SK-N-SH treated with all-trans-retinoic acid at 6 μM for 48 hours (cell line): ENCODE measurements at regions not wholly inside any gene's neighbourhood (a gene's known extent, or its start where the extent isn't known, plus 50 kb on each side); places are given as distances from the start of the nearest gene placed in this dataset.

ENCODE experiments used
- BACH2 ChIP-seq: fragments of 250-450 bp; sonication (Bioruptor Pico); IDR thresholded peaks from 2 replicates; pipeline ENCODE4 v1.9.0; 2021; ENCODE audit warnings: mild to moderate bottlenecking, borderline replicate concordance
- CSDC2 ChIP-seq: fragments of 250-450 bp; sonication (Bioruptor Pico); IDR thresholded peaks from 2 replicates; pipeline ENCODE4 v1.5.0; 2020; ENCODE audit warnings: mild to moderate bottlenecking, moderate library complexity
- ESRRG ChIP-seq: fragments of 250-450 bp; sonication (Bioruptor Pico); IDR thresholded peaks from 2 replicates; pipeline ENCODE4 v1.6.1; 2021; ENCODE audit warnings: mild to moderate bottlenecking
- ISL1 ChIP-seq: fragments of 250-450 bp; sonication (Bioruptor Pico); IDR thresholded peaks from 2 replicates; pipeline ENCODE4 v2.1.2; 2022; ENCODE audit warnings: mild to moderate bottlenecking, moderate library complexity
- OSR1 ChIP-seq: fragments of 250-450 bp; sonication (Bioruptor Pico); IDR thresholded peaks from 2 replicates; pipeline ENCODE4 v1.8.0; 2022; ENCODE audit warnings: moderate library complexity, mild to moderate bottlenecking, inconsistent platforms
- RARB ChIP-seq: fragments of 250-450 bp; sonication (Bioruptor Pico); IDR thresholded peaks from 2 replicates; pipeline ENCODE4 v1.8.0; 2021; ENCODE audit warnings: mild to moderate bottlenecking, moderate library complexity
- TOX ChIP-seq: fragments of 250-450 bp; sonication (Bioruptor Pico); IDR thresholded peaks from 2 replicates; pipeline ENCODE4 v1.8.0; 2021; ENCODE audit warnings: mild to moderate bottlenecking, moderate library complexity, borderline replicate concordance
- ZFP3 ChIP-seq: fragments of 250-450 bp; sonication (Bioruptor Pico); IDR thresholded peaks from 2 replicates; pipeline ENCODE4 v1.5.0; 2020; ENCODE audit warnings: mild to moderate bottlenecking, moderate library complexity
- ZFP30 ChIP-seq: fragments of 450-650 bp; formaldehyde crosslinking; IDR thresholded peaks from 2 replicates; pipeline ENCODE4 v1.5.0; 2022; ENCODE audit warnings: mild to moderate bottlenecking, moderate library complexity
- TF ChIP-seq, protein P1 (sequence below): fragments of 250-450 bp; sonication (Bioruptor Pico); IDR thresholded peaks from 2 replicates; pipeline ENCODE4 v1.8.0; 2021; ENCODE audit warnings: low read depth, mild to moderate bottlenecking, moderate library complexity, borderline replicate concordance
- TF ChIP-seq, protein P2 (sequence below): fragments of 250-450 bp; sonication (Bioruptor Pico); IDR thresholded peaks from 2 replicates; pipeline ENCODE4 v1.8.0; 2020; ENCODE audit warnings: mild to moderate bottlenecking, moderate library complexity, borderline replicate concordance
- TF ChIP-seq, protein P3 (sequence below): fragments of 250-450 bp; sonication (Bioruptor Pico); IDR thresholded peaks from 2 replicates; pipeline ENCODE4 v1.5.1; 2020; ENCODE audit warnings: low read depth, mild to moderate bottlenecking, moderate library complexity

DNA sequence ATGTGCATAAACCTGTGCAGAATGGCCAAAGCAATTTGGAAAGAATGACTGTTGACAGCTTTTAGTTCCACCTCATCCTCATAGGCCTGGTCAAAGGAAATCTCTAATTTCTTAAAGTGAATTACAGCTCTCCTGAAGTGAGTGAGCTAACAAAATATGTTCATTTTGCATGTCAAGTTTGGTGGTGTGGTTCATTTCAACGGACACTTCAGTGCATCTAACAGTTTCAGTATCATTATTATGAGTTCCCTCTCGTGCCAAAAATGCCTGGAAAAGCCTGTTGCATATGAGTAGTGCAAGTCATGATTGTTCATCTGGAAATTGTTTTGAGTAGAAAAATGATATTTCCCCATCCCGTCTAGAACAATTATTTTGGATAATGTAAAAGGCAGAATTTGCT, 53.2 kb upstream of the HMHB1 start:
- TF ChIP-seq TOX (CRISPR knock-in tag) = peak; percentile 46; the same call in 1 of the 2 replicates
- no peak for TF ChIP-seq CSDC2 (CRISPR knock-in tag)
- TF ChIP-seq BACH2 (CRISPR knock-in tag) = no peak
- TF ChIP-seq, protein P1, sequence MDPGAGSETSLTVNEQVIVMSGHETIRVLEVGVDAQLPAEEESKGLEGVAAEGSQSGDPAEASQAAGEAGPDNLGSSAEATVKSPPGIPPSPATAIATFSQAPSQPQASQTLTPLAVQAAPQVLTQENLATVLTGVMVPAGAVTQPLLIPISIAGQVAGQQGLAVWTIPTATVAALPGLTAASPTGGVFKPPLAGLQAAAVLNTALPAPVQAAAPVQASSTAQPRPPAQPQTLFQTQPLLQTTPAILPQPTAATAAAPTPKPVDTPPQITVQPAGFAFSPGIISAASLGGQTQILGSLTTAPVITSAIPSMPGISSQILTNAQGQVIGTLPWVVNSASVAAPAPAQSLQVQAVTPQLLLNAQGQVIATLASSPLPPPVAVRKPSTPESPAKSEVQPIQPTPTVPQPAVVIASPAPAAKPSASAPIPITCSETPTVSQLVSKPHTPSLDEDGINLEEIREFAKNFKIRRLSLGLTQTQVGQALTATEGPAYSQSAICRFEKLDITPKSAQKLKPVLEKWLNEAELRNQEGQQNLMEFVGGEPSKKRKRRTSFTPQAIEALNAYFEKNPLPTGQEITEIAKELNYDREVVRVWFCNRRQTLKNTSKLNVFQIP = no peak
- no peak for TF ChIP-seq OSR1 (CRISPR knock-in tag)
- TF ChIP-seq RARB = no peak
- TF ChIP-seq ZFP3 (CRISPR knock-in tag) = no peak
- TF ChIP-seq, protein P2, sequence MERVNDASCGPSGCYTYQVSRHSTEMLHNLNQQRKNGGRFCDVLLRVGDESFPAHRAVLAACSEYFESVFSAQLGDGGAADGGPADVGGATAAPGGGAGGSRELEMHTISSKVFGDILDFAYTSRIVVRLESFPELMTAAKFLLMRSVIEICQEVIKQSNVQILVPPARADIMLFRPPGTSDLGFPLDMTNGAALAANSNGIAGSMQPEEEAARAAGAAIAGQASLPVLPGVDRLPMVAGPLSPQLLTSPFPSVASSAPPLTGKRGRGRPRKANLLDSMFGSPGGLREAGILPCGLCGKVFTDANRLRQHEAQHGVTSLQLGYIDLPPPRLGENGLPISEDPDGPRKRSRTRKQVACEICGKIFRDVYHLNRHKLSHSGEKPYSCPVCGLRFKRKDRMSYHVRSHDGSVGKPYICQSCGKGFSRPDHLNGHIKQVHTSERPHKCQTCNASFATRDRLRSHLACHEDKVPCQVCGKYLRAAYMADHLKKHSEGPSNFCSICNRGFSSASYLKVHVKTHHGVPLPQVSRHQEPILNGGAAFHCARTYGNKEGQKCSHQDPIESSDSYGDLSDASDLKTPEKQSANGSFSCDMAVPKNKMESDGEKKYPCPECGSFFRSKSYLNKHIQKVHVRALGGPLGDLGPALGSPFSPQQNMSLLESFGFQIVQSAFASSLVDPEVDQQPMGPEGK (CRISPR knock-in tag) = no peak; the same call in 1 of the 2 replicates
- TF ChIP-seq ZFP30 = no peak
- TF ChIP-seq ESRRG (CRISPR knock-in tag) = no peak
- TF ChIP-seq, protein P3, sequence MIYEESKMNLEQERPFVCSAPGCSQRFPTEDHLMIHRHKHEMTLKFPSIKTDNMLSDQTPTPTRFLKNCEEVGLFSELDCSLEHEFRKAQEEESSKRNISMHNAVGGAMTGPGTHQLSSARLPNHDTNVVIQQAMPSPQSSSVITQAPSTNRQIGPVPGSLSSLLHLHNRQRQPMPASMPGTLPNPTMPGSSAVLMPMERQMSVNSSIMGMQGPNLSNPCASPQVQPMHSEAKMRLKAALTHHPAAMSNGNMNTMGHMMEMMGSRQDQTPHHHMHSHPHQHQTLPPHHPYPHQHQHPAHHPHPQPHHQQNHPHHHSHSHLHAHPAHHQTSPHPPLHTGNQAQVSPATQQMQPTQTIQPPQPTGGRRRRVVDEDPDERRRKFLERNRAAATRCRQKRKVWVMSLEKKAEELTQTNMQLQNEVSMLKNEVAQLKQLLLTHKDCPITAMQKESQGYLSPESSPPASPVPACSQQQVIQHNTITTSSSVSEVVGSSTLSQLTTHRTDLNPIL (CRISPR knock-in tag) = no peak
- no peak for TF ChIP-seq ISL1 (CRISPR knock-in tag)
